Loucy (cell line): ENCODE measurements at regions not wholly inside any gene's neighbourhood (a gene's known extent, or its start where the extent isn't known, plus 50 kb on each side); places are given as distances from the start of the nearest gene placed in this dataset.
A peak's percentile ranks its signal among the peaks of the same experiment; 100 is the strongest.

Experiments
- H2AFZ ChIP-seq: fragments of 200-600 bp; sonication (generic); 2 replicates; pipeline ENCODE4 v1.6.0; 2016; ENCODE audit warnings: antibody characterized with exemption, mild to moderate bottlenecking, low read length, moderate library complexity
- H3F3A ChIP-seq: fragments of 200-600 bp; 2 replicates; pipeline ENCODE4 v1.6.0; 2016; ENCODE audit warnings: antibody characterized with exemption, low read depth, mild to moderate bottlenecking
- H3K27me3 ChIP-seq: fragments of 200-600 bp; sonication (generic); 2 replicates; pipeline ENCODE4 v1.6.1; 2014; ENCODE audit warnings: low read length, mild to moderate bottlenecking; ENCODE audit not compliant: insufficient read depth, poor library complexity, severe bottlenecking
- H3K36me3 ChIP-seq: fragments of 200-600 bp; sonication (generic); 2 replicates; pipeline ENCODE4 v1.6.1; 2016; ENCODE audit warnings: low read length; ENCODE audit not compliant: insufficient read depth
- H3K4me1 ChIP-seq: fragments of 200-600 bp; sonication (generic); 2 replicates; pipeline ENCODE4 v1.5.1; 2014; ENCODE audit warnings: low read length, mild to moderate bottlenecking; ENCODE audit not compliant: insufficient read depth, poor library complexity, severe bottlenecking
- H3K4me2 ChIP-seq: fragments of 200-600 bp; sonication (generic); 2 replicates; pipeline ENCODE4 v1.6.0; 2014; ENCODE audit warnings: antibody characterized with exemption, low read length, low read depth, mild to moderate bottlenecking; ENCODE audit not compliant: poor library complexity, severe bottlenecking
- H3K4me3 ChIP-seq: fragments of 200-600 bp; sonication (generic); 2 replicates; pipeline ENCODE4 v1.5.1; 2014; ENCODE audit warnings: low read length, mild to moderate bottlenecking, mixed read lengths; ENCODE audit not compliant: poor library complexity, severe bottlenecking
- H3K79me2 ChIP-seq: fragments of 200-600 bp; sonication (generic); 2 replicates; pipeline ENCODE4 v1.6.1; 2014; ENCODE audit warnings: low read length; ENCODE audit not compliant: insufficient read depth
- H3K9ac ChIP-seq: fragments of 200-600 bp; sonication (generic); 2 replicates; pipeline ENCODE4 v1.6.0; 2014; ENCODE audit warnings: mild to moderate bottlenecking, low read depth, low read length, moderate library complexity; ENCODE audit not compliant: poor library complexity, severe bottlenecking
- H3K9me2 ChIP-seq: fragments of 200-600 bp; sonication (generic); replicated peaks from 2 replicates; pipeline ENCODE4 v1.6.1; 2016; ENCODE audit warnings: low read depth, low read length, mixed read lengths
- H3K9me3 ChIP-seq: fragments of 200-600 bp; sonication (generic); 2 replicates; pipeline ENCODE4 v1.6.1; 2014; ENCODE audit warnings: mild to moderate bottlenecking, antibody characterized with exemption, low read length, low read depth; ENCODE audit not compliant: insufficient read depth
- H4K20me1 ChIP-seq: fragments of 200-600 bp; sonication (generic); 2 replicates; pipeline ENCODE4 v1.6.0; 2014; ENCODE audit warnings: antibody characterized with exemption, low read length, mild to moderate bottlenecking; ENCODE audit not compliant: insufficient read depth, poor library complexity, severe bottlenecking
- CTCF ChIP-seq: fragments of 200-600 bp; sonication (generic); conservative IDR thresholded peaks from 2 replicates; pipeline ENCODE4 v1.5.1; 2014; ENCODE audit warnings: mild to moderate bottlenecking, antibody characterized with exemption, low read length
- EZH2phosphoT487 ChIP-seq: fragments of 200-600 bp; IDR thresholded peaks from 2 replicates; pipeline ENCODE4 v1.6.1; 2018; ENCODE audit warnings: antibody characterized with exemption, mild to moderate bottlenecking, moderate library complexity, borderline replicate concordance

DNA sequence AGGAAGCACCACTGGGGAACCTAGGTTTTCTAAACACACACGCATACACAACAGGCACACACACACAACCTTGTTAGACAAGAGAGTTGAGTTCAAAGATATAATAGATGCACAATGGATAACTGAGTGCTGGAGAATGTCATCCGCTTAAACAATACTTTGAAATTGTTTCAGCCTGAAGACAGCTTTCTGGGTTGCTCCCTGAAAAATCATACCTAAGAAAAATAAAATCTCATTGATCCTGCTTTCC is 126.1 kb downstream of the TMEM161B start:
- Histone ChIP-seq H3K9me2 (no peaks in the 10 kb centered on the region), H3K9ac (no peak overlapping the region), H3K4me2 (no peak overlapping the region), H2AFZ (peak overlapping the region; percentile 36; the same call in 1 of the 2 replicates), H4K20me1 (no peaks in the 10 kb centered on the region), H3F3A (no peaks in the 10 kb centered on the region), H3K27me3 (no peaks in the 10 kb centered on the region), H3K4me1 (peaks cover 7% of the 10 kb centered on the region), H3K79me2 (no peaks in the 10 kb centered on the region), H3K36me3 (no peaks in the 10 kb centered on the region), H3K4me3 (no peak overlapping the region), H3K9me3 (no peaks in the 10 kb centered on the region)
- TF ChIP-seq EZH2phosphoT487 (no peak), CTCF (no peak)

DNA sequence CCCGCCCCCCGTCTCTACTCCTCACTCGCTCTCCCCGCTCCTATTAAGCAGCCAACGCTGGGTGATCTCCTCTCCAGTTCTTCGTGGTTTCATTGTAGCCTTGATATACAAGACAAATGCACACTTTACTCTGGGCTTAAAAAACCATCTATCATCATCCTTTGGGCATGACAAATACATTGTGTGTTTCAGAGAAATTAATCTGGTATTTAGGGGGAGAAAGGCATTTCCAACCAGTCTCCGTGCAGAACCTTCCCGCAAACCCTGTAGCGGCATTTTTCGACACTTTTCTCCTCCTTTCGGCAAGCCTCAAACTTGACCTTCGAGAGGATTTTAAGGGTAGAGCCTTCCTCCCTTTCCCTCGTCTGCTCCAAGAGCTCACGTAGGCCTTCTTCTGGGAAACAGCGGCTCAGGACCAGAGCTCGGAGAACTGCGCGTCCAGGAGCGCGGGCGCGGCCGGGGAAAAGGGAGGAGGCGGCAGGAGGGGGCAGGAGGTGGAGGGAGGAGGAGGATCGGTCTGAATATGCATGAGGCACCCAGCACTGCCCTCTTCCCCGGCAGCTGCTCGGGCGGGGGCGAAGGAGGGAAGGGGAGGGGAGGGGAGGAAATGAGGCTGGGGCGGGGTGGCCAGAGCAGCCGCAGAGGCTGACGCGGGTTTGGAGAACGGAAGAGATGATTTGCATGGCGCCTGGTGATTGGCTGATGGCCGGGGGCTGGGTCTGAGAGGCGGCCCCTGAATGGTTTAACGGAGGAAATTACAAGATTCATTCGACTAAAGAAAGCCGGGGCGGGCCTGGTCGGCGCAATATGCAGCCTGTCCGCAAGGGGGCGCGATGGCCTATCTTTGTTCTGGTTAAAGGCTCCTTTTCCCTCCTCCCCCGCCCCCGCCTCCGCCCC is 127.5 kb downstream of the TMEM161B start:
- no peaks in the 10 kb centered on the region for H3K36me3 ChIP-seq
- peak overlapping the region; percentile 87 for H2AFZ ChIP-seq
- H3K9me3 ChIP-seq, result no peaks in the 10 kb centered on the region
- no peaks in the 10 kb centered on the region for H3F3A ChIP-seq
- peak overlapping the region; percentile 74 for H3K4me3 ChIP-seq
- H4K20me1 ChIP-seq, result no peaks in the 10 kb centered on the region
- H3K9me2 ChIP-seq, result no peaks in the 10 kb centered on the region
- H3K27me3 ChIP-seq, result no peaks in the 10 kb centered on the region
- H3K4me2 ChIP-seq, result peak overlapping the region; percentile 60
- H3K9ac ChIP-seq, result peak overlapping the region; percentile 62
- peaks cover 7% of the 10 kb centered on the region for H3K4me1 ChIP-seq
- TF ChIP-seq EZH2phosphoT487 (no peak), CTCF (peak; percentile 54)
- H3K79me2 ChIP-seq, result no peaks in the 10 kb centered on the region

DNA sequence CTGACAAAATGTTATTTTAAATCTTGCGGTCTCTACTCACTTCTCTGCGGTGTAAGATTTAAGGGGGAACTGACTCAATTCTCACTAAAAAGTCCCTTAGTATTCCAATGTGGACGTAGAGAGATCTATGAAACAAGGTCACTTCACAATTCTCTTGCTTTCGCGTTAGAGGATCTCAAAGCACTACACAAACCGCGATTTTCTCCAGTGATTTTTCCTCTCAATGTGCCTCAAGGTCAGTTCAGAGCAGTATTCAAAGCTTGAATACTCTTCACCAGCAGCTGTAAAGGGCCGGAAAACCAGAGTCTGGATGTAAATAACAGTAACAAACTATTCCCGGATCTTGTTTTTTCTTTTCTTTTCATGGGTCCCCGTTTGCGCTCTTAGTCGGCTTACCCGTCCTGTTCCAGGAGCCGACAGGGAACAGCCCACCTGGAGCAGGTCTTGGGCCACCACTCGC is 128.2 kb downstream of the TMEM161B start:
- Histone ChIP-seq H3K4me3 (peak overlapping the region; percentile 74), H3K27me3 (no peaks in the 10 kb centered on the region), H3K36me3 (no peaks in the 10 kb centered on the region), H3K4me1 (peaks cover 7% of the 10 kb centered on the region), H4K20me1 (no peaks in the 10 kb centered on the region), H3K4me2 (peak overlapping the region; percentile 60), H3K79me2 (no peaks in the 10 kb centered on the region), H3K9me2 (no peaks in the 10 kb centered on the region), H2AFZ (peak overlapping the region; percentile 87), H3K9ac (peak overlapping the region; percentile 62), H3F3A (no peaks in the 10 kb centered on the region), H3K9me3 (no peaks in the 10 kb centered on the region)
- TF ChIP-seq EZH2phosphoT487 (no peak), CTCF (no peak)
